OCI-LY7 (cell line): ENCODE measurements at regions not wholly inside any gene's neighbourhood (a gene's known extent, or its start where the extent isn't known, plus 50 kb on each side); places are given as distances from the start of the nearest gene placed in this dataset.

ENCODE experiments used
- EZH2phosphoT487 ChIP-seq: fragments of 200-600 bp; sonication (generic); IDR thresholded peaks from 2 replicates; pipeline ENCODE4 v1.6.1; 2018; ENCODE audit warnings: low read depth, borderline replicate concordance, mild to moderate bottlenecking, mixed run types, antibody characterized with exemption, low read length, moderate library complexity, mixed read lengths
- TF ChIP-seq, protein P1 (sequence below): fragments of 200-600 bp; sonication (generic); conservative IDR thresholded peaks from 2 replicates; pipeline ENCODE4 v1.5.1; 2014; ENCODE audit warnings: mild to moderate bottlenecking, antibody characterized with exemption, low read length, moderate library complexity, mixed read lengths

- TF ChIP-seq, protein P1, sequence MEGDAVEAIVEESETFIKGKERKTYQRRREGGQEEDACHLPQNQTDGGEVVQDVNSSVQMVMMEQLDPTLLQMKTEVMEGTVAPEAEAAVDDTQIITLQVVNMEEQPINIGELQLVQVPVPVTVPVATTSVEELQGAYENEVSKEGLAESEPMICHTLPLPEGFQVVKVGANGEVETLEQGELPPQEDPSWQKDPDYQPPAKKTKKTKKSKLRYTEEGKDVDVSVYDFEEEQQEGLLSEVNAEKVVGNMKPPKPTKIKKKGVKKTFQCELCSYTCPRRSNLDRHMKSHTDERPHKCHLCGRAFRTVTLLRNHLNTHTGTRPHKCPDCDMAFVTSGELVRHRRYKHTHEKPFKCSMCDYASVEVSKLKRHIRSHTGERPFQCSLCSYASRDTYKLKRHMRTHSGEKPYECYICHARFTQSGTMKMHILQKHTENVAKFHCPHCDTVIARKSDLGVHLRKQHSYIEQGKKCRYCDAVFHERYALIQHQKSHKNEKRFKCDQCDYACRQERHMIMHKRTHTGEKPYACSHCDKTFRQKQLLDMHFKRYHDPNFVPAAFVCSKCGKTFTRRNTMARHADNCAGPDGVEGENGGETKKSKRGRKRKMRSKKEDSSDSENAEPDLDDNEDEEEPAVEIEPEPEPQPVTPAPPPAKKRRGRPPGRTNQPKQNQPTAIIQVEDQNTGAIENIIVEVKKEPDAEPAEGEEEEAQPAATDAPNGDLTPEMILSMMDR, result no peak
- TF ChIP-seq EZH2phosphoT487, result no peak
These were observed 180.6 kb upstream of the PAPPA start for GRCh38 chr9:115972843-115973595.
